ENCODE measurements at regions not wholly inside any gene's neighbourhood (a gene's known extent, or its start where the extent isn't known, plus 50 kb on each side); places are given as distances from the start of the nearest gene placed in this dataset.
A peak's percentile ranks its signal among the peaks of the same experiment; 100 is the strongest.

DNA sequence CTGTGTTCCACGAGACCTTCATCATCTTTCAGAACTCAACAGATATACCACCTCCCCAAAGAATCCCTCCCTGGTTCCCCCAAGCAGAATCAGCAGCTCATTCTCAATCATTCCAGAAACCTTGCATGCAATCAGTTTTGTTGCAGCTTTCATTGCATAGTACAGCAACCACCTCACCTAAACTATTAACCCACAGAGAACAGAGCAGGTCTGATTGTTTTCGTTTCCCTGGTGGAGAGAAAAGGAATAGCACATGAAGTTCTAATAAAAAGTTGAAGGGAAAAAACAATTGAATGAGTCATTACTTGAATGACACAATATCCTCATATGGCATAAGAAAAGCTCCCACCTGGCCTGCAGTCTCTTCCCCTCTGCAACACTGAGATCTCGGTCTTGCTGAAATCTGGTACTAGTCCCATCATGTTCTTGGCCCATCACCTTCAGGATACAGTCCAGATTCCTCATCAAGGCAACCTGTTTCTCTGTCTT is 147.1 kb upstream of the GDF10 start:
- Mint-ChIP-seq H3K4me1 (ENCODE audit: low read depth) (no peaks in the 10 kb centered on the region), H3K27me3 (ENCODE audit: low read depth) (peaks cover 5% of the 10 kb centered on the region), H3K27ac (ENCODE audit: unreplicated experiment) (no peak overlapping the region), H3K9me3 (ENCODE audit: low read depth) (peaks cover 41% of the 10 kb centered on the region), H3K4me3 (ENCODE audit: unreplicated experiment) (no peak overlapping the region), H3K36me3 (ENCODE audit: low read depth) (peaks cover 9% of the 10 kb centered on the region)
- DNase-seq (ENCODE audit: low spot score) = no peak
- TF ChIP-seq, protein P1, sequence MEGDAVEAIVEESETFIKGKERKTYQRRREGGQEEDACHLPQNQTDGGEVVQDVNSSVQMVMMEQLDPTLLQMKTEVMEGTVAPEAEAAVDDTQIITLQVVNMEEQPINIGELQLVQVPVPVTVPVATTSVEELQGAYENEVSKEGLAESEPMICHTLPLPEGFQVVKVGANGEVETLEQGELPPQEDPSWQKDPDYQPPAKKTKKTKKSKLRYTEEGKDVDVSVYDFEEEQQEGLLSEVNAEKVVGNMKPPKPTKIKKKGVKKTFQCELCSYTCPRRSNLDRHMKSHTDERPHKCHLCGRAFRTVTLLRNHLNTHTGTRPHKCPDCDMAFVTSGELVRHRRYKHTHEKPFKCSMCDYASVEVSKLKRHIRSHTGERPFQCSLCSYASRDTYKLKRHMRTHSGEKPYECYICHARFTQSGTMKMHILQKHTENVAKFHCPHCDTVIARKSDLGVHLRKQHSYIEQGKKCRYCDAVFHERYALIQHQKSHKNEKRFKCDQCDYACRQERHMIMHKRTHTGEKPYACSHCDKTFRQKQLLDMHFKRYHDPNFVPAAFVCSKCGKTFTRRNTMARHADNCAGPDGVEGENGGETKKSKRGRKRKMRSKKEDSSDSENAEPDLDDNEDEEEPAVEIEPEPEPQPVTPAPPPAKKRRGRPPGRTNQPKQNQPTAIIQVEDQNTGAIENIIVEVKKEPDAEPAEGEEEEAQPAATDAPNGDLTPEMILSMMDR (IDR thresholded peaks at IDR 0.05) = peak; percentile 62

DNA sequence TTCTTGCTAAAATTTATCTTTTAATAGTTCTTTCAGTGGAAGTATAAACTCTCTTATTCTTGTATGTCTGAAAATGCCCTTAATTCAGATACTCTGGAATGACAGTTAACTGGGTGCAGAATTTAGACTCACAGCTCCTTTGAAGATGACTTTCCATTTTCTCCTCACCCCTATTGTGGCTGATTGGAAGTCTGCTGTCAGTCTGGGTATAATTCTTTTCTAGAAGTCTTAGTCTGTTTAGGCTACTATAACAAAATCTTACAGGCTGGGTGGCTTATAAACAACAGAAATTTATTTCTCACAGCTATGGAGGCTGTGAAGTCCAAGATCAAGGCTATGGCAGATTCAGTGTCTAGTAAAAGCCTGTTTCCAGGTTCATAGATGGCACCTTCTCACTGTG is 145.2 kb upstream of the GDF10 start:
- no peak for DNase-seq (ENCODE audit: low spot score)
- Mint-ChIP-seq H3K4me3 (ENCODE audit: unreplicated experiment) (no peak overlapping the region), H3K36me3 (ENCODE audit: low read depth) (peaks cover 9% of the 10 kb centered on the region), H3K9me3 (ENCODE audit: low read depth) (peaks cover 44% of the 10 kb centered on the region), H3K4me1 (ENCODE audit: low read depth) (no peaks in the 10 kb centered on the region), H3K27ac (ENCODE audit: unreplicated experiment) (no peak overlapping the region), H3K27me3 (ENCODE audit: low read depth) (peaks cover 3% of the 10 kb centered on the region)
- TF ChIP-seq, protein P1 (IDR thresholded peaks at IDR 0.05) = no peak

DNA sequence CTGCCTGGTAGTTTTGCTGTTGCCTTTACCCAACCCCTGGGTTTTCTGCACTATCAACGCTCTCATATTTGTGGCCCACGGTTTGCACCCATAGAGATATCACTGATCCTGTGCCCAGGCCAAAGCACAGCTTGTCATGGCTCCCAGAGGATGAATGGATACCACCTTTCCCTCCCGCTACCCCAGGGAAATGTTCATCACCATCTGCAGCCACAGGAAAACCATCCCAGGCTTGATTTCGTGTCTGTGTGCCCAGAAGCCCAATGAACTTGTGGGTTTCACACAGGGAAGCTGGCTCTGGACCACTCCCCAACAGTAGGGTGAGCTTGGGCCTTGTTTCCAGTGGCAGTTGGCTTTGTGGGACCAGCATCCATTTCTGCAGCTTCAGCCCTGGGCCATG is 143.1 kb upstream of the GDF10 start:
- peaks cover 40% of the 10 kb centered on the region for H3K9me3 Mint-ChIP-seq (ENCODE audit: low read depth)
- no peak overlapping the region for H3K4me3 Mint-ChIP-seq (ENCODE audit: unreplicated experiment)
- TF ChIP-seq, protein P1 (IDR thresholded peaks at IDR 0.05) = no peak
- H3K27me3 Mint-ChIP-seq (ENCODE audit: low read depth) = no peaks in the 10 kb centered on the region
- DNase-seq (ENCODE audit: low spot score) = no peak
- H3K36me3 Mint-ChIP-seq (ENCODE audit: low read depth) = peaks cover 7% of the 10 kb centered on the region
- no peaks in the 10 kb centered on the region for H3K4me1 Mint-ChIP-seq (ENCODE audit: low read depth)
- no peak overlapping the region for H3K27ac Mint-ChIP-seq (ENCODE audit: unreplicated experiment)

DNA sequence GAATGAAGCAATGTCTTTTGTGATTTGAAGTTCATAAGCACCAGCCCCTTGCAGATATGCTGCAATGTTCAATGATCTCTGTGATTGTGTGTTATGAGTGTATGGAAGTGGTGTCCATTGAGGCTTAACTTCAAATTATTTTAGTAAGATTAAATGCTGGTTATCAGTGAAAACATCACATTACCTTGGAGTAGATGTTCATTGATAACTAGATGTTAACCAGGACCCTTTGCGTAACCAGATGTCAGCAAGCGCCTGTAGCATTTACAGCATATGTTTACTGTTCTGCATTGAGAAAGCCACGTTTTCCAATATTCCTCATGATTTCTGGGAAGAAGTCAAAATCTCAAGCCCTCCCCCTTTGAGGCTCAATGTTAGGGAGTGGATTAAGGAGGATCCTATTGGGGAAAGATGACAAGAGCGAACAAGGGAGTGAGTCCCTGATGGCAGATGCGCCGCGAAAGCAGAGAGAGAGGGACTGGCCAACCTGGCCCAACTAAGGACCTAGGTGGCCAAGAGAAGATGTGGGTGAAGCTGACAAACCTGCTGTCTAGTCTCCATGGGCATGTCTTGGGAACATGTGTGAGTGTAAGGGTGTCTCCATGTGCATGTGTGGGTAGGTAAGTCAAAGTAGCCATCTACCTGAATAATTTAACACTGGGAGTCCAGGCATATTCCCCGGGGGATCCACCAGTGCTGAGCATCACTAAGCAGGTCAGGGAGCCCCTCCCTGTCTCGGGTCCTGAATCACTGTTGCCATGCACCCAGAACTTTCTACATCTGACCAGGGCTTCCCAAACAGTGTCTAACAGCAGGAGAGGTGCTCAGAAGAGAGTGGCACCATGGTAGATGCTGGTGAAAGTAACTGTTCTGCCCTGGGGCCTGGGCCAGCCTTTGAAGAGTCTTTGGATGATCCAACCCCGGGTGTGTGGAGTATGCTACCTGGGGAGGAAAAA is 141.6 kb upstream of the GDF10 start:
- no peaks in the 10 kb centered on the region for H3K4me1 Mint-ChIP-seq (ENCODE audit: low read depth)
- no peaks in the 10 kb centered on the region for H3K27me3 Mint-ChIP-seq (ENCODE audit: low read depth)
- peaks cover 7% of the 10 kb centered on the region for H3K36me3 Mint-ChIP-seq (ENCODE audit: low read depth)
- H3K4me3 Mint-ChIP-seq (ENCODE audit: unreplicated experiment) = no peak overlapping the region
- no peak overlapping the region for H3K27ac Mint-ChIP-seq (ENCODE audit: unreplicated experiment)
- no peak for DNase-seq (ENCODE audit: low spot score)
- TF ChIP-seq, protein P1 (IDR thresholded peaks at IDR 0.05) = no peak
- H3K9me3 Mint-ChIP-seq (ENCODE audit: low read depth) = peaks cover 33% of the 10 kb centered on the region

DNA sequence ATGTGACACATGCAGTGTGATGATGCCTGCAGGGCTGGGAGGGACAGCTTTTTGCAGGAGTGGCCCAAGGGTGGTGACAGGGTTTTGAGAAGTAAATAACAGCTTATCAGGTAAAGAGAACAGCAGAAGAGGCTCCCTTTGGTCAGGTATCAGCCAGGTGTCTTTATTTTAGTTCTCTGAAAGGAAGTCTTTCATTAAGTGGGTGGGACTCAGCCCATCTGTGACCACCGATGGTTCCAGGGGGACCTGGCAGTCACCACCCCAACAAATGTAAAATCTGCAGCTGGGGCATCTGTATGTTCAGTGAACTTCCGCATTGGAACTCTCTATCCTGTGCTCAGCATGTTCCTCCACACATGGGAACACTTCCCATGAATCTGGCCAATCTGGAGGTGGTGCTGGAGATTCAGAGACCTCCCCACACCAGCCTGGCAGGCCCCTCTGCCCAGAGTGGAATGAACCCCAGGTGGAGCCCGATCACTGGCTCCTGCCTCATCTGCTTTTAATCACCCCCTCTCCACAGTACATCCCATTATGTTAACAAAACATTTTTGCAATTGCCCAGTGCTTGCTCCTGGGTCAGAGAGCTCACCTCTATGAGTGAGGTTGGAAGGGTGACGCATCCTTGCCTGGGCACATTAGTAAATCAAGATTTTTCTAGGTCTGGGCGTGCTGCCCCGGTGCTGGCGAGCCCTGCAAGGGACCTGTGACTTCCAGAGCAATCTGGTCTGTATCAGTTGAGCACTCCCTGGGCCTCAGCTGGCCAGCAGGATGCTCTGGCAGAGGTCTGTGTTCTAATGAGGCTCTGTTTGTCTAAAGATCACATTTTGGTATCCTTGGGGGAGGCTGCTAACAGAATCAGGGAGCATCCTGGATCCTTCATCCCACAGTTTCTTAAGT is 140.4 kb upstream of the GDF10 start:
- TF ChIP-seq, protein P1 (IDR thresholded peaks at IDR 0.05) = no peak
- DNase-seq (ENCODE audit: low spot score) = no peak
- Mint-ChIP-seq H3K36me3 (ENCODE audit: low read depth) (peaks cover 5% of the 10 kb centered on the region), H3K27me3 (ENCODE audit: low read depth) (no peaks in the 10 kb centered on the region), H3K27ac (ENCODE audit: unreplicated experiment) (no peak overlapping the region), H3K4me1 (ENCODE audit: low read depth) (peaks cover 5% of the 10 kb centered on the region), H3K4me3 (ENCODE audit: unreplicated experiment) (no peak overlapping the region), H3K9me3 (ENCODE audit: low read depth) (peaks cover 26% of the 10 kb centered on the region)
